Neural cell (in vitro differentiated cells): ENCODE measurements at regions not wholly inside any gene's neighbourhood (a gene's known extent, or its start where the extent isn't known, plus 50 kb on each side); places are given as distances from the start of the nearest gene placed in this dataset.

ENCODE experiments used
- H2AFZ ChIP-seq: fragments of 200-600, 300-800 bp; sonication (generic), shearing (Covaris generic); 2 replicates; pipeline ENCODE4 v1.6.0; 2014; ENCODE audit warnings: low read depth, mild to moderate bottlenecking, antibody characterized with exemption, low read length, moderate library complexity
- H3F3A ChIP-seq: fragments of 200-600 bp; shearing (Covaris generic); 2 replicates; pipeline ENCODE4 v1.6.1; 2016; ENCODE audit warnings: mild to moderate bottlenecking, moderate library complexity, mixed read lengths, antibody characterized with exemption, low read length; ENCODE audit not compliant: insufficient read depth, poor library complexity, severe bottlenecking
- H3K27ac ChIP-seq: fragments of 200-600, 300-800 bp; sonication (generic), shearing (Covaris generic); 2 replicates; pipeline ENCODE4 v1.5.1; 2014; ENCODE audit warnings: mild to moderate bottlenecking, low read length, moderate library complexity
- H3K27me3 ChIP-seq: fragments of 300-800, 200-600 bp; sonication (generic), shearing (Covaris generic); 2 replicates; pipeline ENCODE4 v1.6.0; 2014; ENCODE audit warnings: mild to moderate bottlenecking, low read depth, low read length, moderate library complexity; ENCODE audit not compliant: insufficient read depth
- H3K36me3 ChIP-seq: fragments of 300-800, 200-600 bp; sonication (generic), shearing (Covaris generic); 2 replicates; pipeline ENCODE4 v1.5.1; 2014; ENCODE audit warnings: mild to moderate bottlenecking, antibody characterized with exemption, low read length, moderate library complexity; ENCODE audit not compliant: insufficient read depth
- H3K4me2 ChIP-seq: fragments of 300-800, 200-600 bp; sonication (generic), shearing (Covaris generic); 2 replicates; pipeline ENCODE4 v1.6.0; 2014; ENCODE audit warnings: mild to moderate bottlenecking, low read length
- H3K4me3 ChIP-seq: fragments of 300-800, 200-600 bp; sonication (generic), shearing (Covaris generic); 2 replicates; pipeline ENCODE4 v1.5.1; 2014; ENCODE audit warnings: mild to moderate bottlenecking, low read length, moderate library complexity
- H3K79me2 ChIP-seq: fragments of 200-600 bp; shearing (Covaris generic); replicated peaks from 2 replicates; pipeline ENCODE4 v1.6.0; 2014; ENCODE audit warnings: mild to moderate bottlenecking, low read length, moderate library complexity; ENCODE audit not compliant: insufficient read depth
- H3K9ac ChIP-seq: fragments of 300-800, 200-600 bp; sonication (generic), shearing (Covaris generic); 2 replicates; pipeline ENCODE4 v1.6.1; 2016; ENCODE audit warnings: mild to moderate bottlenecking, low read length, mixed read lengths
- H3K9me2 ChIP-seq: fragments of 200-600 bp; shearing (Covaris generic); 2 replicates; pipeline ENCODE4 v1.6.1; 2016; ENCODE audit warnings: mild to moderate bottlenecking, low read length, mixed read lengths; ENCODE audit not compliant: insufficient read depth
- H3K9me3 ChIP-seq: fragments of 200-600, 300-800 bp; sonication (generic), shearing (Covaris generic); 2 replicates; pipeline ENCODE4 v1.6.1; 2016; ENCODE audit warnings: mild to moderate bottlenecking, mixed run types, low read length, moderate library complexity, mixed read lengths
- H4K20me1 ChIP-seq: fragments of 200-600 bp; shearing (Covaris generic); 2 replicates; pipeline ENCODE4 v1.6.1; 2016; ENCODE audit warnings: mild to moderate bottlenecking, mixed run types; ENCODE audit not compliant: insufficient read depth
- CTCF ChIP-seq: fragments of 450-650 bp; IDR thresholded peaks from 2 replicates; pipeline ENCODE4 v1.5.1; 2014; ENCODE audit warnings: antibody characterized with exemption, mild to moderate bottlenecking, moderate library complexity; ENCODE audit not compliant: poor library complexity, severe bottlenecking
- EP300 ChIP-seq: fragments of 450-650 bp; conservative IDR thresholded peaks from 2 replicates; pipeline ENCODE4 v1.6.1; 2014; ENCODE audit warnings: antibody characterized with exemption, mild to moderate bottlenecking, moderate library complexity; ENCODE audit not compliant: poor library complexity, severe bottlenecking
- EZH2 ChIP-seq: fragments of 200-600, 300-800 bp; shearing (Covaris generic), sonication (generic); IDR thresholded peaks from 2 replicates; pipeline ENCODE4 v1.6.1; 2014; ENCODE audit warnings: antibody characterized with exemption, low read length, borderline replicate concordance, mild to moderate bottlenecking; ENCODE audit not compliant: insufficient read depth, poor library complexity, severe bottlenecking
- MXI1 ChIP-seq: fragments of 450-650 bp; conservative IDR thresholded peaks from 2 replicates; pipeline ENCODE4 v1.6.1; 2014; ENCODE audit warnings: antibody characterized with exemption, mild to moderate bottlenecking; ENCODE audit not compliant: poor library complexity, severe bottlenecking
- POLR2AphosphoS5 ChIP-seq: IDR thresholded peaks from 2 replicates; pipeline ENCODE4 v1.6.1; 2012
- RAD21 ChIP-seq: fragments of 450-650 bp; conservative IDR thresholded peaks from 2 replicates; pipeline ENCODE4 v1.6.1; 2014; ENCODE audit warnings: antibody characterized with exemption, mild to moderate bottlenecking, moderate library complexity
- REST ChIP-seq: IDR thresholded peaks from 2 replicates; pipeline ENCODE4 v1.6.1; 2012; ENCODE audit warnings: borderline replicate concordance
- SMC3 ChIP-seq: fragments of 450-650 bp; conservative IDR thresholded peaks from 2 replicates; pipeline ENCODE4 v1.6.1; 2014; ENCODE audit warnings: antibody characterized with exemption, mild to moderate bottlenecking, moderate library complexity; ENCODE audit not compliant: poor library complexity
- TAF1 ChIP-seq: IDR thresholded peaks from 2 replicates; pipeline ENCODE4 v1.6.1; 2012; ENCODE audit warnings: low read depth

- peaks cover 13% of the 10 kb centered on the region for H3K9me3 ChIP-seq
- TF ChIP-seq SMC3 (no peak), MXI1 (no peak), EZH2 (no peak), REST (no peak), RAD21 (no peak), POLR2AphosphoS5 (no peak), TAF1 (no peak), CTCF (no peak), EP300 (no peak)
- no peak overlapping the region for H2AFZ ChIP-seq
- no peak overlapping the region for H3K9ac ChIP-seq
- H3K27me3 ChIP-seq = no peaks in the 10 kb centered on the region
- no peaks in the 10 kb centered on the region for H4K20me1 ChIP-seq
- H3K9me2 ChIP-seq = no peaks in the 10 kb centered on the region
- H3K4me2 ChIP-seq = no peak overlapping the region
- H3K36me3 ChIP-seq = no peaks in the 10 kb centered on the region
- H3K27ac ChIP-seq = no peak overlapping the region
- no peaks in the 10 kb centered on the region for H3F3A ChIP-seq
- H3K4me3 ChIP-seq = no peak overlapping the region
- no peaks in the 10 kb centered on the region for H3K79me2 ChIP-seq
Measured at GRCh38 chr14:30165255-30165654, 237.6 kb upstream of the PRKD1 start.

GRCh38 chr14:30177781-30178180, 250.1 kb upstream of the PRKD1 start:
- H3K9me2 ChIP-seq = no peaks in the 10 kb centered on the region
- H3K27ac ChIP-seq = no peak overlapping the region
- H3K79me2 ChIP-seq = no peaks in the 10 kb centered on the region
- H3K9ac ChIP-seq = no peak overlapping the region
- H3K27me3 ChIP-seq = no peaks in the 10 kb centered on the region
- H4K20me1 ChIP-seq = no peaks in the 10 kb centered on the region
- no peaks in the 10 kb centered on the region for H3K36me3 ChIP-seq
- no peaks in the 10 kb centered on the region for H3K9me3 ChIP-seq
- no peak overlapping the region for H3K4me3 ChIP-seq
- TF ChIP-seq EZH2 (no peak), EP300 (no peak), MXI1 (no peak)
- no peak overlapping the region for H3K4me2 ChIP-seq
- no peak overlapping the region for H2AFZ ChIP-seq
- no peaks in the 10 kb centered on the region for H3F3A ChIP-seq
